GM21717 (cell line): ENCODE measurements at regions not wholly inside any gene's neighbourhood (a gene's known extent, or its start where the extent isn't known, plus 50 kb on each side); places are given as distances from the start of the nearest gene placed in this dataset.
A peak's percentile ranks its signal among the peaks of the same experiment; 100 is the strongest.

ENCODE experiments used
- ATAC-seq: cut with Tn5 transposase; IDR thresholded peaks from one replicate; pipeline ENCODE4 v1.9.1; 2021; ENCODE audit warnings: mild to moderate bottlenecking, moderate library complexity; ENCODE audit not compliant: unreplicated experiment

DNA sequence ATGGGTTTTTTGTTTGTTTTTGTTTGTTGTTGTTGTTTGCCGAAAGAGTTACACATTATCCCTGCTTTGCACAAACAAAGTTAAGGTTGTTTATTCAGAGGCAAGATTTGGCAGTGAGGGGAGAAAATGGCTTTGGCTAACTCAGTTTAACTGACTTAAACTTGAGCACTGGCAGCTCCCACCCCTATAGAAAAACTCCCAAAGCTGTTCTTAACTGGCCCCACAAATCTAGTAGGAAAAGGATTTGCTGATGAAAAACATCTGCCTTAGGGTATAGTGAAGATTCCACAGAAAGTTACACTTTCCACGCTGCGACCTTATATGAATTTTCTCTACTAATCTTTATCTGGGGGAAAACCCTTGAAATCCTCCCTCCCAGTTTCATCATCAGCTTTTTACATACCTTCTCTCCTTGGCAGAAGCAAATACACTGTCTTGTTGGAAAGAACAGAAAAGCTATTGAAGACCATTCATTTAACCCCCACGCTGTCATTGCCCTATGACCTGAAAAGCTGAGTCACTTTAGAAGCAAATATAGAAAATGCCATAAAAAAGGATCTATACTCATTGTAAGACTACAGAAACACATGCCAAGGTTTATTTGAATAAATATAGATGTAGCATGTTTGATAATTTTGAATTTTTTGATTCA lies 551.7 kb downstream of the NR2F2 start:
- ATAC-seq = no peak

DNA sequence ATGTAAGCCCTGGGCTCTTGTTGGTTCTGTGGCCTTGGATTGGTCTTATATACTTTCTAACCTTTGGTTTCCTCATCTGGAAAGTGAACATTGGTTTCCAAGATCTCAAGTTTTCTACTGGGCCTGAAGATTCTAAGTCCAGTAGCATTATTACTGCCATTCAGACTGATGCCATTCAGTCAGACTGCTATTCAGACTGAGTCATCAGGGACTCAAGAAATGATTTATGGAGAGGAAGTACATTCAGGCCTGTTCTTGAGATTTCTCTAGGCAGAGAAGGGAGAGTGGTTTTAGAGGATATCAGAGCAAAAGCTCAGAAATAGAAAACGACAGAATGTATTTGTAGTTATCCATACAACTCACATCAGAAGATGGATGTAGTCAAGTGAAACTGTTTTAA lies 557.2 kb downstream of the NR2F2 start:
- no peak for ATAC-seq

DNA sequence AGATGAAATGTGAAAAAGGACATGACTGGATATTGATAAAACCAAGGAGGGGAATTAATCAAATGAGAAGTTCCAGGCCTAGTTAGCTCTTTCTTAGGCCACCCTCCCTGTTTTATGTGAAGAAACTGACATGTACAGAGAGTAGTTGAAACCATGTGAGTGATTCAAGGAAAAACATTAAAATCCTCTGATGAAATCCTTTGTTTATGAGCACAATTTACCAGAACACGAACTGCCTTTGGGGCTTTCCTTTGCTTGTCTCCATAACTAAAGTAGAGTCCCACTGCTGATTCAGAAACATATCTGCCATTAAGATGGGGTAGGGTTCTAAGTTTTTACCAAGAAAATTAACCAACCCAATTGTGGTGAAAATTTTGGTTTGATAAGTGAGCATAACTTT lies 558.3 kb downstream of the NR2F2 start:
- ATAC-seq = no peak

DNA sequence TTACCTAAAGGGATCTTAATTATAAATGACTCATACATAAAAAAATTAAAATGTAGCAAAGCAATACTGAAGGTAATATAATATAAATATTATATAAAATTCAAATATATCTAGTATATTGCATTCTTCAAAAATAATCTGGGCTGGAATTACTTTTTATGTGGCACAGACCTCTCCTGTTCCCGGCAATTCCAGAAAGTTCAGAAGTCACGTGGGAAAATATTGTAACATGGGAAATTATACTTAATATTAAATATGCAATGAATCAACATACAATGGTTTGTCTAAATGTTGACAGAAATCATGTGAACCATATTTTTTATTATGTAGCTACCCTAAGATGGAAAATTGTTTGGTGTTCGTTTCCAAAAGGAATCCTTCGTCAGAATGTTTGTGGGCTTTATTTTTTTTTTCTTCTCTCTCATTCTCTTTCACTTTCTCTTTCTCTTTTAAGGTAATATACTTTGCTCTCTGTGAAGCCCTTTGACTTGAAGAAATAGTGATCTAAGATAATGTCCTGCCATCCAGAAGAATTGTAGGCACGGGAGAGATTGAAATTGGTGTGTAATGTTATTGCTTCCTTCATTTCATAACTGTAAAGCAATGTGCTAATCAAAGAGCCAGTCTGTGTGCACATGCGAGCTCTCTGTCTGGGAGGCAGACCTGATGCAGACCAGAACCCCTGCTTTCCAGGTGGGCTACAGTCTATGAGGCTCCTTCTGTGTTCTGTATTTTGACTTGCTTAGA lies 559.4 kb downstream of the NR2F2 start:
- peak; percentile 66 for ATAC-seq

DNA sequence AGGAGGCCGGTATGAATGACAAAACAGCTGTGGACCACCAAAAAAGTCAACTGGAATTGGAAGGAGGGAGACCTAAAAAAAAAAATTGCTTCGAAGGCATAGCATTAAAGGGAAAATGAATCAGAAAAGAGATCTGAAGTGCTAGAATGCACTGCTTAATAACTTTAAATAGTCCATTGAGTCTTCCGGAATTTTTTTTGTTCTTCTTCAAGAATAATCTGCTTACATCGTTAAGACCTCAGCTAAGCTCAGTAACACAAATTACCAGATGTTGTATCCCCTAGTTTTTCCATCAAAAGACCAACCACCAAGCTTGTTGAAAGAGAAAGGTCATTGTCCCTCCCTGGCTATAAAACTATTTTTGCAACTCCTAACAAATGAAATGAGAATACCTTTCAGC lies 560.5 kb downstream of the NR2F2 start:
- no peak for ATAC-seq

DNA sequence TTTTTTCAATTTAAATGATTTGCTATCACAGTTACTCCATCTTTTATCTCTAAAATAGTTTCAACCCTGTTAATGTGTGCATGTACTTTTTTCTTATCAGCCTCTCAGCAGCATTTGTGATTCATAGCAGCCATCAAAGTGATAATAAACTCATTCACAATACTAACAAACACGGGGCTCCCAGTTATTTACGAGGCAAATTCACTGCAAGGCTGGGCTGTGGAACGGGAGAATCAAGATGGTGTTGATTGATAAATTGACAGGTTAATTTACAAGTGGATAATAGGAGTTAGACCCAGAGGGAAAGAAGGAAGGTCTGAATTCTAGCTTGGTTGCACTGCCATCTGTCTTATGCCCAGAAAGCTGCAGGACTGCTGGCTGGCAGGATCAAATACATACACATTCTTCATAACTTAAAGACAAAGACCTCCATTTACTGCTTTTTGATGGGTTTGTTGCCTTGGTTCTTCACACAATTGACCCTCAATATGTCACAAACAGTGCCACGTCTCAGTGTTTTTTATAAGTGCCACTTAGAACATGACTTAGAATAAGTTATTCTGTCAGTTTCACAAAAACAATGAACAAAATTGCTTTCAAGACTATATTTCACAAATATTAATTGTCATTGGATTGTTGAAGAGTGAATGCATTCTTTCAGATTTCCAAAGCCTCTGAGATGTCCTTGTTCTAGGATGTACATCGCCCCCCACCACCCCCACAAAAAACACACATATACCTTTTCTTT lies 562.8 kb downstream of the NR2F2 start:
- ATAC-seq = no peak

DNA sequence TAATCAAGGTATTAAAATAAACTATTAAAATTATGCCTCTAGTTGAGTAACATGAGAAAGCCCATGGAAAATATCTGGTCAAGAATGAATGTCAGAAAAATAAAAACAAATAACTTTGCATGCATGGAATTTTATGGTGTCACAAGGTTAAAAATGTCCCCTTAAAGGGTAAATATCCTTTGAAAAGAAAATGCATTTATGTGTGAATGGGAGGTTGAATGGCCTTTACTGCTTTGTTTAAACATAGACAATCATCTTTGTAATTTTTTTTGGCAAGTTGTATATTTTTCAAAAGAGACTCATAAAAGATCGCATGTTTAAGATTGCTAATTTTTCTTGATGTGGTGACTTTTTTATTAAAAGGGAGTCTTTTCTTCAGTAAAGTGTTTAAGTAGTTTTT lies 564.2 kb downstream of the NR2F2 start:
- no peak for ATAC-seq

DNA sequence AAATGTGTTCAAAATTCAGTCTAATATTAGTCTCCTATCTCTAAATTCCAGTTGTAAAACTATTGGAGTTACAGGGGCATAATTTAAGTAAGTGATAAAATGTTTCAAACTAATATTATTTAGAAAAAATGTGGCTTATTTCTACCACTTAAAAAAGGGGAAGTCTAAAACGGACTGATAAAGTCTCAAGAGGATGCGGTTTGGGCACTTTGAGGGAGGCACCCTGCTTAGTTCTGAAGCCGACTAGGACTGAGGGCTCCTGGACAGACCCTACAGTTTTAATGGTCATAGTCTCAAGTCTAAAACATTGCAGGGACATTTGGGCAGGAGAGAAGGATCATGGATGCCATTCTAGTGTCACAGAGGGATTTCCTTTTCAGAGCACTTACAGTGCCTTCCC lies 566.3 kb downstream of the NR2F2 start:
- ATAC-seq = no peak

DNA sequence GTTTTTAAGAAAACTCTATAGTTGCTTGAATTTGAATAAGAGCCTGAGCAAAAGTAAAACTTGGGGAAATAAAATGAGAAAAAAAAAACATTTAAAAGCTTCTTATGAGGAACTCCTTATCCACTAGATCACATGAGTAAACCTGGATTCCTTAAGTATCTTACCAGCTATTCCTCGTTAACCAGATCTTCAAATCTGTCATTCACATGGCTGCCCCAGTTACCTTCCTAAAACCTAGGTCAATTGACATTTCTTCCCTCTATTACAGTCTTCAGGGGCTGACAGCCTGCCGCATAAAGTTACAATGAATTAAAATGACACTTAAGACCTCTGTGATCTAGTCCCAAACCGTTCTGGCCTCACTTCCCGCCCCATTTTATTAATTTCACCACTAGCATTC lies 583.6 kb downstream of the NR2F2 start:
- no peak for ATAC-seq

DNA sequence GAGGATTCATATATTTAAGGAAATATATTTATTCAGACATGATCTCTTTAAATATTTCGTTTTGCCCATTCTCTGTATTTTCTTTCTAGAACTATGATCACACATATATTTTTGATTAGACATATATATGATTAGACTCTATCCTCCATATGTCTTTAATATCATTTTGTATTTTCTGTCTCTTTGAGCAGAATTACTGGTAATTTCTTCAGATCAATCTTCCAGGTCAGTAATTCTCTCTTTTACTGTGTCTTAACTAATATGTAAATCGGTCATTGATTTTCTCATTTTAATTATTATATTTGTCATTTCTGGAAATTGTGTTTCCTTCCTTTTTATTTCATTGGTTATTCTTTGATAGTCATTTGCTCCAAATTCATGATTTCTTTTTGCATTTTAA lies 586.2 kb downstream of the NR2F2 start:
- ATAC-seq = no peak

DNA sequence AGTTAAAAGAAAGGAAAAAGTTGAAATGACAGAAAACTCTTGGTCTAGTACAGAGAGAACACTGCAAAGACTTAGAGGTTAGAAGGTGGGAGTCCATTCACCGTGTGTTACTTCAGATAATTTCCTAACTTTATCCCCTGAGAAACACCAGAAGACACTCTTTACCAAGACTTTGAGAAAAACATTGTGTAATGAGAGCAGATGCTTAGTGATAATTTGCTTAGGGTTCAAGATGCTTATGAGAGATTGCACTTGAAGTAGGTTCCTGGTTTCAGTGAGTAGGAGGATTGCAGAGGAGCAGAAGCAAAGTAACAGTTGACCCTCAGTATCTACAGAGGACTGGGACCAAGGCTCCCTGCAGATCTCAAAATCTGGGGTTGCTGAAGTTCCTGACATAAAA lies 594.1 kb downstream of the NR2F2 start:
- ATAC-seq = no peak

DNA sequence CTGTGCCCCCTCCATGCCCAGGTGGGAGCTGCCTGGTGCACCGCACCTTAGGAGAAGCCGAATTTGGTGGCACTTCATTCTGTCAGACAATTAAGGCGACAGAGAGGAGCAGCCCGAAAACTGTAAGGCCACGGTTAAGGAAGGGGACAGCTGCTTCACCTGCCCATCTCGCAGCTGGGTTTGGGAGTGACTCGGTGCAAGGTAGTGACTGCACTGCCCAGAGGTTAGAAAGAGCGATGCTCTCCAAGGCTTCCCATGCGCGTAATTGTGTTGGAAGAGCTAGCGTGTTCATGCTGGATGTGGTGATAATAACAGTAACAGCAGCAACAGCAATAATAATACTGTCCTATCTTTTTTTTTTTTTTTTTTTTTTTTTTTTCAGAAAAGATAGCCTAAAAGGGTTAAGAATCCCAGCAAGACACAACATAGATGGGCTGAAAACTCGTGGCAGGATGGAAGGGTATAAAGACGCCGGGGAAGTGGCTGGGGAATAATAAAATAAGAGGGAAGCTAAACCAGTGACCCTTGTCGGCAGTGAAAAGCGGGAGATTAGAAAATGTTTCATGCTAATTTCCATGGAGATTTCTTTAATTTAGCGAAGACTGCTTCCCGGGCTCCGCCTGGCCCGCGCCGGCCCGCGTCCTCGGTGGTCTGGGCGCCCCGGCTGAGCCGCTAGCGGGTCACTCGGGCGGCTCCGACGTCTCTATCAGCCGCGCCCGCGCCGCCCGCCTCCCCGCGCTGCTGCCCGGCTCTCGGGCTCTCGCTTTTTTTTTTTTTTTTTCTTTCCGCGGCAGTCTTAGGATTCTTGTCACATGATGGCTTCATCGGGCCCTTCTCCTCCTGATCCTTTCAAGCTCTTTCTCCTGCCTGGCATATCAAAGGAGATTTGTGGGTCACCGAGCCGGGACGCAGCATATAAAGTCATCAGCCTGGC lies 617.1 kb downstream of the NR2F2 start:
- ATAC-seq = no peak

DNA sequence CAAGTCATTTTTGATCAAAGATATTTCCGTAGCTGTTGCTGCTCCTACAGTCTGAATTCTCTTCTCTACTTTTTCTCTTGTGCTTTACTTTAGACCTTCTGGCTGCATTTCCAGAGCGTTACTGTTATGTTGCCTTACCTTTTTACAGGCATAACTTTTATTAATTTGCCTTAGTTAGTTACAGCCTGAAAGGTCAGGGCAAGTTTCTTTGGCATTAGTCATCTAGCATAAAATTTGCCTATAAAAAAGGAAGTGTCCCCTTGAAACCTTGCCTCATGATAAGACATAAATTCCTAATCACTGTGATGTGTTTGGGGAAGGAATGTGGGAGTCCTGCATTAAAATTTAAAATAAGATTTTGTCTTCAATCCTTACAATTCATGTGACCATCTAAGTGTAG lies 618.5 kb downstream of the NR2F2 start:
- ATAC-seq = no peak

DNA sequence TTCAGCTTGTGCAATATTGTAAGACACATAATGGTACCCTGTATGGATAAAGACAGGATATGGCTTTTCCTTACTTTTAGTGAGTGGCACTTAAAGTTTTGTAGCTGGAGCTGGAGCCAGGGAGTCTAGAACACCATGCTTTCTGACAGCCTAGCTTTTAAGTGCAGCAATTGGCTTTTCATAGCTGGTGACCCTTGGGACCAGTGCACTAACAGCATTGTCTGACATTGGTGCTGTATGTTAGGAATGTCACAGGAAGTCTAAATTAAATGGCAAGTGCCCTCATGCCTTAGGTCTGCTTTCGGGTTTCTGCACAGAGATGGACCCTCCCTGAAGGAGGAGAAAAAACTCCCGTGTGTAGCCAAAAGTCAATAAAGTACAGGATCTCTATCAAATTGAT lies 628.2 kb downstream of the NR2F2 start:
- no peak for ATAC-seq

DNA sequence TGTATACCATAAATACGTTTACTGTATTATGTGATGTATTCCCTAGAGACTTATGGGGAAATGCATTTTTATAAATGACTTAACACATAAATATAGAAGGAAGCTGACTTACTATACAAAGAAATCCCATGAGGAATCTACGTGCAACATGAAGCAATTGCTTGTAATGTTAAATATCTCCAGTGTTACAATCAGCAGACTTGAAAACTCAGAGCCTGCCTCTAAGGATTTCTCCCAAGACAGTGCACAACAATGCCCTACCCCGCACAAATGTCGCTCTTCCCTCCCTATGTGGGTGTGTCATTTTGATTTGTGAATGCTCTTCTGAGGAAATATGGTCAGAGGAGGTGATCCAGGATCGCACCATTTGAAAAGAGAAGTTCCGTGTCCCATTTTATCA lies 629.0 kb downstream of the NR2F2 start:
- no peak for ATAC-seq

DNA sequence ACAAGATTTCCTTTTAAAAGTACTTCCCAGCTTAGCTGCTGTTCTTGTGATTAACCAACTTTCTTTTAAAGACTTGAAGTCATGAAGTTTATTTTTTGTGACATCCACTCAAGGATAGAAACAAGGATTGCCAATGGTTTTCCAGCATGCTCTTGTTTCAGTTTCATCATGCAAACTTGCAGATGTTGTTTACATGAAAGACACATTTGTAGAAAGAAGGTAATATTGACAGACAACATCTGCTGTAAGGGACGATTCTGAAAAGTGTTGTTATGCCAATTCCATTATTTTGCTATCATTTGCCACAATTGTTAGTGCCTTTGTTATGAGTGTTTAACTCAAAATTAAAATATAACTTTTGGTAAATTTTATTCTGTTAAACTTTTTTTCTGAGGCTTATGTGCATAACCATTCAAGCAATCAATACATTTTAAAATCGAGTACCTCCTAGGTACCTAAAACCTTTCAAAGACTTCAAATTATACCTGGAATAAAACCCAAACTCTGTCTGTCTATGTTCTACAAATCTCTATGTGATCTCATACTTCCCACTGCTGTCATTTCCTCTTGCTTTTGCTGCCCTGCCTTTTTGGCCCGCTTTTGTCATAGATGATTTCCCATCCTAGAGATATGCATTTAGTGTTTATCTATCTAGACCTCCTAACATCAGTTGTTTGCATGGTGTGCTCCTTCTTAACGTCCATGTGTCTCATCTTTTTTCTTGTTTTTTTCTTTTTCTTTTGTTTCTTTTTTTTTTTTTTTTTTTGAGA lies 630.4 kb downstream of the NR2F2 start:
- no peak for ATAC-seq

DNA sequence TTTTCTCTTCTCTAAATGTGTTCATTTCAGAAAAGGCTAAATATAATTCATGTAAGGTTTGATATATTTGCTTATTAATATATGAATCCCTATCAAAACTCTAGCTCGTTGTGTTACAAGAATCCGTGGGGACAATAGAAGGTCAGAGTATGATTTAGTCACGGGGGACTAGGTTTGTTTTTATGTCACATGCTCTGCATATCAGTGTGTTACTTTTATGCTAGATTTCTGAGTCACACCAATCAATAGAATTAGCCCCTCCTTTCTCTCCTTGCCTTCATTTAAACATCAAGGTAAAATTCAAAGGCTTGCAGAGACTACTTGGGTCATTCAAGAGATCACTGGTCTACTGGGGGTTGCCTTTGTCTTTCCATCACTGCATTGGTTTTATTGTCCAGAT lies 636.1 kb downstream of the NR2F2 start:
- ATAC-seq = no peak

DNA sequence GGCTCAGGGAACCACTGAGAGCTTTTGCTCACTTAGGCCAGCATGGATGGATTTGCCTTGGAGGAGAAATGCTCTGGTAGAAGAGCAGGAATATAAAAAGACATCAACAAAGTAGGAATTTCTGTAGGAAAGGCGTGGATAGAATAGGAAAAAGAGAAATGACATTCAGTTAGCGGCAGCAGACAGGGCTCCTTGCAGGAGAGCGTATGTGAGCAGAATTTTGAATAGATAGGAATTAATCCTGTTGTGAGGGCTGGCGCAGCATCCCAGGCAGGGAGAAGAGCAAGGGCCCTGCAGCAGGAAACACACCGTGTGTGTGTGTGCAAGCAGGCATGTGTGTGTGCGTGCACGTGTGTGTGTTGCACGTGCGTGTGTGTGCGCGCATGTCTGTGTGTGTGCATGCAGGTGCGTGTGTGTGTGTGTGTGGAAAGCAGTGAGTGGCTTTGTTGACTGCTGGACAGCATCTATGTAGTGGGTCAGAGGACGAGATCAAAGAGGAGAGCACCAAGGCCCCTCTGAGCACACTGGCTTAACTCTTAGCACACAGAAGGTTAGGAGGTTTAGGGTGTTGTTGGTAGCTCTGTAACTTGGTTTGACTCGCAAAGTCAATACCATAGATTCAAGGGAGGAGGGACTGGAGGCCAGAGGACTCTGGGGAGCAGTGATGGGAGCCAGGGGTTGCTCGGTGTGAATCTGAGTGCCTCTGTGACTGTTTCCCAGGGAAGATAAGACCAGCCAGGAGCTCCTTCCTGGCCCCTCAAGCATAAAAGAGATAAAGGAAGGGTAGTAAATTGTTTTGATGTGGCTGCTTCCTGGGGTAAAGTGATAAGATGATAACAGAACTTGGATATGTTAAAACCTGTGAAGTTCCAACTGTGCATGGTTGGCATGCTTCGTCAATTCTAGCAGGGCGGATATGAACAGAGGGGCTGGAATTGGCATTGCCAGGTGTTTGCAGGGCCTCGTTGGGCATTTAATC lies 639.5 kb downstream of the NR2F2 start:
- ATAC-seq = no peak

DNA sequence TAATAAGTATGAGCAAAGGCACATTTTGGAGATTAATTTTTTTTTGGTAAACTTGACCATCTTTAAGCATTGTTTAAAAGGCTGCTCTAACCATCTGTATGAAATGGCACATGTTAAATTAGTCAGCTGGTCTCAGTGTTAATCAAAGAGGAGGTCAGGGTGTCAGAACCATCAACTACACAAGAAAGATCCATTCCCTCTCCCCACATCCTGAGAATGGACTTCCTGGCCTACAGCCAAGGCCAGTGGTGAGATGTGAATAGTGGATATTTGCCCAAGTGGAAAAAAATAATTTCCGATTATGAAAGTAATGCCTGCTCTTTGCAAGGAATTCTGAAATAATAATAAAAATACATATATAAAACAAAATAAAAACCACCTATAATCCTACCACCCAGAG lies 641.7 kb downstream of the NR2F2 start:
- no peak for ATAC-seq
